Spinal cord (tissue), 9 donors: ENCODE measurements at regions not wholly inside any gene's neighbourhood (a gene's known extent, or its start where the extent isn't known, plus 50 kb on each side); places are given as distances from the start of the nearest gene placed in this dataset.

Experiments
- DNase-seq, 6 donors: peaks; one replicate each; pipeline versions ENCODE4 v3.0.0 to v3.0.0-alpha.2; 2013 to 2015; ENCODE audit warnings: low spot score in 6 of 6, low read depth in 4 of 6
- H3K27ac ChIP-seq: one replicate; pipeline ENCODE4 v1.5.1; 2013; ENCODE audit warnings: low read depth, low read length, control low read depth
- H3K27me3 ChIP-seq: one replicate; pipeline ENCODE4 v1.6.1; 2013; ENCODE audit warnings: low read length; ENCODE audit not compliant: control insufficient read depth, insufficient read depth
- H3K36me3 ChIP-seq: one replicate; pipeline ENCODE4 v1.6.1; 2013; ENCODE audit warnings: low read length; ENCODE audit not compliant: control insufficient read depth, insufficient read depth
- H3K4me1 ChIP-seq: one replicate; pipeline ENCODE4 v1.6.1; 2013; ENCODE audit warnings: low read length; ENCODE audit not compliant: control insufficient read depth, insufficient read depth
- H3K4me3 ChIP-seq: one replicate; pipeline ENCODE4 v1.5.1; 2013; ENCODE audit warnings: low read depth, low read length, control low read depth
- H3K9me3 ChIP-seq: one replicate; pipeline ENCODE4 v1.6.1; 2013; ENCODE audit warnings: low read length; ENCODE audit not compliant: control insufficient read depth, insufficient read depth
- WGBS: methylation state at CpG from one replicate; pipeline ENCODE4 v1.1.5; 2013; ENCODE audit warnings: missing lambda C conversion rate; ENCODE audit not compliant: insufficient coverage; 5-methylcytosine and 5-hydroxymethylcytosine counted together
- donor health status: healthy.

GRCh38 chr3:28172748-28173147 is 68.7 kb upstream of the CMC1 start:
- Histone ChIP-seq H3K27me3 (no peaks in the 10 kb centered on the region), H3K9me3 (no peaks in the 10 kb centered on the region), H3K27ac (no peak overlapping the region), H3K4me1 (no peaks in the 10 kb centered on the region), H3K36me3 (no peaks in the 10 kb centered on the region), H3K4me3 (no peak overlapping the region)
- DNase-seq = no peak

GRCh38 chr3:28173836-28174235 is 67.6 kb upstream of the CMC1 start:
- no peak overlapping the region for H3K4me3 ChIP-seq
- H3K9me3 ChIP-seq = no peaks in the 10 kb centered on the region
- no peaks in the 10 kb centered on the region for H3K4me1 ChIP-seq
- H3K36me3 ChIP-seq = no peaks in the 10 kb centered on the region
- WGBS = no CpG with 5 or more reads among the region's 3 CpGs
- no peak for DNase-seq
- no peak overlapping the region for H3K27ac ChIP-seq
- no peaks in the 10 kb centered on the region for H3K27me3 ChIP-seq

GRCh38 chr3:28186748-28187147 is 54.7 kb upstream of the CMC1 start:
- Histone ChIP-seq H3K9me3 (no peaks in the 10 kb centered on the region), H3K4me1 (no peaks in the 10 kb centered on the region), H3K27ac (no peak overlapping the region), H3K36me3 (no peaks in the 10 kb centered on the region), H3K27me3 (no peaks in the 10 kb centered on the region), H3K4me3 (no peak overlapping the region)
- DNase-seq = no peak

GRCh38 chr3:28188686-28189085 is 52.7 kb upstream of the CMC1 start:
- H3K27me3 ChIP-seq = no peaks in the 10 kb centered on the region
- no CpG with 5 or more reads among the region's 2 CpGs for WGBS
- no peaks in the 10 kb centered on the region for H3K4me1 ChIP-seq
- H3K27ac ChIP-seq = no peak overlapping the region
- no peak for DNase-seq
- H3K36me3 ChIP-seq = no peaks in the 10 kb centered on the region
- no peak overlapping the region for H3K4me3 ChIP-seq
- H3K9me3 ChIP-seq = no peaks in the 10 kb centered on the region

- Histone ChIP-seq H3K27ac (no peak overlapping the region), H3K36me3 (no peaks in the 10 kb centered on the region), H3K4me3 (no peak overlapping the region), H3K9me3 (no peaks in the 10 kb centered on the region), H3K27me3 (no peaks in the 10 kb centered on the region), H3K4me1 (no peaks in the 10 kb centered on the region)
- no CpG with 5 or more reads among the region's 2 CpGs for WGBS
- DNase-seq = no peak
Measured at GRCh38 chr3:28191363-28191762, 50.1 kb upstream of the CMC1 start.
